ENCODE measurements at regions not wholly inside any gene's neighbourhood (a gene's known extent, or its start where the extent isn't known, plus 50 kb on each side); places are given as distances from the start of the nearest gene placed in this dataset.

GRCh38 chr12:107525063-107525718, 160.4 kb upstream of the PWP1 start:
- DNase-seq (ENCODE audit: low read depth), result no peak

- DNase-seq (ENCODE audit: low read depth), result no peak
These were observed 159.7 kb upstream of the PWP1 start for GRCh38 chr12:107525719-107526554.

GRCh38 chr12:107526555-107527180, 158.9 kb upstream of the PWP1 start:
- DNase-seq (ENCODE audit: low read depth), result no peak

- no peak for DNase-seq (ENCODE audit: low read depth)
These were observed 156.8 kb upstream of the PWP1 start for GRCh38 chr12:107528731-107529365.

GRCh38 chr12:107529991-107530390, 155.6 kb upstream of the PWP1 start:
- no peak for DNase-seq (ENCODE audit: low read depth)

GRCh38 chr12:107530701-107531100, 154.9 kb upstream of the PWP1 start:
- no peak for DNase-seq (ENCODE audit: low read depth)

- DNase-seq (ENCODE audit: low read depth), result no peak
These were observed 152.4 kb upstream of the PWP1 start for GRCh38 chr12:107533218-107533617.

GRCh38 chr12:107536613-107537012, 149.0 kb upstream of the PWP1 start:
- DNase-seq (ENCODE audit: low read depth), result no peak

GRCh38 chr12:107537464-107538119, 148.0 kb upstream of the PWP1 start:
- DNase-seq (ENCODE audit: low read depth), result no peak

- DNase-seq (ENCODE audit: low read depth), result no peak
These were observed 146.2 kb upstream of the PWP1 start for GRCh38 chr12:107539196-107539939.

- no peak for DNase-seq (ENCODE audit: low read depth)
These were observed 144.4 kb upstream of the PWP1 start for GRCh38 chr12:107541001-107541705.

- DNase-seq (ENCODE audit: low read depth), result no peak
These were observed 142.2 kb upstream of the PWP1 start for GRCh38 chr12:107543416-107543815.

GRCh38 chr12:107543841-107544240, 141.8 kb upstream of the PWP1 start:
- no peak for DNase-seq (ENCODE audit: low read depth)

- no peak for DNase-seq (ENCODE audit: low read depth)
These were observed 140.7 kb upstream of the PWP1 start for GRCh38 chr12:107544937-107545336.

GRCh38 chr12:107545737-107546353, 139.8 kb upstream of the PWP1 start:
- no peak for DNase-seq (ENCODE audit: low read depth)

- DNase-seq (ENCODE audit: low read depth), result no peak
These were observed 138.2 kb upstream of the PWP1 start for GRCh38 chr12:107547389-107547788.

- DNase-seq (ENCODE audit: low read depth), result no peak
These were observed 135.7 kb upstream of the PWP1 start for GRCh38 chr12:107549651-107550480.

- DNase-seq (ENCODE audit: low read depth), result no peak
These were observed 134.2 kb upstream of the PWP1 start for GRCh38 chr12:107551434-107551833.

- no peak for DNase-seq (ENCODE audit: low read depth)
These were observed 133.3 kb upstream of the PWP1 start for GRCh38 chr12:107552263-107552662.

Measured in HS-5 (cell line).